ENCODE measurements at regions not wholly inside any gene's neighbourhood (a gene's known extent, or its start where the extent isn't known, plus 50 kb on each side); places are given as distances from the start of the nearest gene placed in this dataset.

GRCh38 chr4:13778367-13778766 is 150.8 kb upstream of the BOD1L1 start:
- TF ChIP-seq POLR2AphosphoS5 (IDR thresholded peaks at IDR 0.05) (no peak), CTCF (IDR thresholded peaks at IDR 0.05) (no peak)
